Tibial nerve (tissue), 4 donors: ENCODE measurements at regions not wholly inside any gene's neighbourhood (a gene's known extent, or its start where the extent isn't known, plus 50 kb on each side); places are given as distances from the start of the nearest gene placed in this dataset.

Source experiments
- DNase-seq, 2 donors: peaks; one replicate each; pipeline ENCODE4 v3.0.0-alpha.2; 2019; ENCODE audit warnings: low spot score in 2 of 2
- H3K27ac ChIP-seq, 4 donors: fragments of 200-600 bp; sonication (generic) in 3 of 4; one replicate each; pipeline ENCODE4 v1.5.1; 2017 to 2019; ENCODE audit warnings: mild to moderate bottlenecking in 1 of 4
- H3K27me3 ChIP-seq, 2 donors: fragments of 200-600 bp; sonication (generic) in 1 of 2; one replicate each; pipeline versions ENCODE4 v1.5.1 to v1.6.0; 2017 to 2019
- H3K36me3 ChIP-seq, 3 donors: fragments of 200-600 bp; sonication (generic); one replicate each; pipeline ENCODE4 v1.5.1; 2018 to 2019
- H3K4me1 ChIP-seq, 4 donors: fragments of 200-600 bp; sonication (generic) in 3 of 4; one replicate each; pipeline ENCODE4 v1.5.1; 2017 to 2019
- H3K4me3 ChIP-seq, 4 donors: fragments of 200-600 bp; sonication (generic) in 3 of 4; one replicate each; pipeline ENCODE4 v1.5.1; 2017 to 2019; ENCODE audit warnings: mild to moderate bottlenecking in 1 of 4, moderate library complexity in 1 of 4
- H3K9me3 ChIP-seq, 4 donors: fragments of 200-600 bp; sonication (generic) in 3 of 4; one replicate each; pipeline ENCODE4 v1.5.1; 2017 to 2019
- CTCF ChIP-seq, 5 experiments: fragments of 200-600 bp in 3 of 5; fragments of 450-650 bp in 2 of 5; sonication (generic) in 3 of 5; IDR thresholded peaks; one replicate each; pipeline ENCODE4 v1.5.1; 2016 to 2019; ENCODE audit warnings: antibody characterized with exemption in 5 of 5, mild to moderate bottlenecking in 3 of 5, moderate library complexity in 2 of 5
- EP300 ChIP-seq, 2 donors: sonication (generic); formaldehyde crosslinking; IDR thresholded peaks; one replicate each; pipeline ENCODE4 v1.6.1; 2017; ENCODE audit warnings: antibody characterized with exemption in 2 of 2, mild to moderate bottlenecking in 1 of 2
- POLR2A ChIP-seq, 2 donors: fragments of 450-650 bp; IDR thresholded peaks; one replicate each; pipeline ENCODE4 v1.6.1; 2017; ENCODE audit warnings: antibody characterized with exemption in 2 of 2, mild to moderate bottlenecking in 2 of 2, moderate library complexity in 2 of 2
- WGBS, 2 donors: methylation state at CpG; one replicate each; pipeline ENCODE4 v1.1.5; 2018; 5-methylcytosine and 5-hydroxymethylcytosine counted together

GRCh38 chr13:31881495-31881882 lies 142.2 kb downstream of the RXFP2 start:
- TF ChIP-seq EP300 (IDR thresholded peaks at IDR 0.05) (no peak), POLR2A (IDR thresholded peaks at IDR 0.05) (no peak)
- no peak overlapping the region for H3K27ac ChIP-seq
- H3K4me3 ChIP-seq: no peak overlapping the region
- H3K4me1 ChIP-seq: peaks cover 0 to 7% (median 3%) of the 10 kb centered on the region in 4 donors
- H3K36me3 ChIP-seq: no peaks in the 10 kb centered on the region
- H3K9me3 ChIP-seq: no peaks in the 10 kb centered on the region
- no peaks in the 10 kb centered on the region for H3K27me3 ChIP-seq
- WGBS, 2 donors: 94 to 96% methylated on average over 3 of the region's 3 CpGs
- DNase-seq: no peak

DNA sequence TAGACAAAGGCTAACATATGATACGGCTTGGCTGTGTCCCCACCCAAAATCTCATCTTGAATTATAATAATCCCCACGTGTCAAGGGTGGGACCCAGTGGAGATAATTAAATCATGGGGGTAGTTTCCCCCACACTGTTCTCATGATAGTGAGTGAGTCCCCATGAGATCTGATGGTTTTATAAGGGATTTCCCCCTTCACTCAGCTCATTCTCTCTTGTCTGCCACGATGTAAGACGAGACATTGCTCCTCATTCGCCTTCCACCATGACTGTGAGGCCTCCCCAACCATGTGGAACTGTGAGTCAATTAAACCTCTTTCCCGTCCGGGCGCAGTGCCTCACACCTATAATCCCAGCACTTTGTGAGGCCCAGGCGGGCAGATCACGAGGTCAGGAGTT lies 143.5 kb downstream of the RXFP2 start:
- Histone ChIP-seq H3K27me3 (no peaks in the 10 kb centered on the region), H3K27ac (no peak overlapping the region), H3K4me1 (peaks cover 0 to 14% (median 3%) of the 10 kb centered on the region in 4 donors), H3K9me3 (no peaks in the 10 kb centered on the region), H3K4me3 (no peak overlapping the region), H3K36me3 (no peaks in the 10 kb centered on the region)
- TF ChIP-seq EP300 (IDR thresholded peaks at IDR 0.05) (no peak), CTCF (IDR thresholded peaks at IDR 0.05) (no peak), POLR2A (IDR thresholded peaks at IDR 0.05) (no peak)
- no peak for DNase-seq
- WGBS, 2 donors: 81 to 84% methylated on average over 10 of the region's 10 CpGs

DNA sequence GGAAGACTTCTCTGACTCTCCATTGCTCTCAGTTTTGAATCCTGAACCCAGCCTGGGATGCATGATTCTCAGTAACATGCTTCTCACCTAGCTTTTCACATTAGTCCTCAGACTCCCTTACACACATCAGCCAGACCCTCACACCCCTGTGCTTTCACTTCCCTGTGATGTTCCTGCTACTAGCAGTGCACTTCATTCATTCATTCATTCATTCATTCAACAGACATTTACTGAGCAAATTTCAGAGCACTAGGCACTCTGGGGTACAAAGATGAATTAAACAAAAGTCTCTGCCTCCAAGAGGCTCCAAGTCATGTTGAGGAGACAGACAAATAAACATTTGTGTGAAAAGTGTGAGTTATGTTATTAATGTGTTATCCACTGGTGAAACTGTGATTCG lies 145.2 kb downstream of the RXFP2 start:
- 92 to 100% methylated on average over 1 of the region's 1 CpG for WGBS, 2 donors
- TF ChIP-seq EP300 (IDR thresholded peaks at IDR 0.05) (no peak), POLR2A (IDR thresholded peaks at IDR 0.05) (no peak), CTCF (IDR thresholded peaks at IDR 0.05) (no peak)
- no peak overlapping the region for H3K27ac ChIP-seq
- no peak for DNase-seq
- H3K36me3 ChIP-seq: no peaks in the 10 kb centered on the region
- no peak overlapping the region for H3K4me3 ChIP-seq
- H3K9me3 ChIP-seq: no peaks in the 10 kb centered on the region
- H3K27me3 ChIP-seq: no peaks in the 10 kb centered on the region
- peaks cover 0 to 17% (median 3%) of the 10 kb centered on the region in 4 donors for H3K4me1 ChIP-seq

DNA sequence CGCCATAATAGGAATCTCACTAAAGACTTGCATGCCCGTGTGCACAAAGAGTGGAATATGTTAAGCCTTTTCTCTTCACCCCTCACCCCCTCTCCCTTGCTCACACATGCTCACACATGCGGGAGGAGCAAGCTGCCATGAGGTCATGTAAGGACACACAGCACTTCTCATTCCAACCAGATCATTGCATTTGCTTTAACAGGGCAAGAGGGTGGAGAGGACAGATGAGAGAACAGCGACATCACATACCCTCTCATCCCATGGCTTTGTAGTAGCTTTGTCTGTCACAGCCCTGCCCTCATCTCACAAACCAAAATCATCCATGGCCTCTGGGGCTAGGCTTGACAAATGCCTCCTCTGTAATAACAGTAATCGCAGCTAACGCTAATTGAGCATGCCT lies 145.6 kb upstream of the FRY start:
- no peak overlapping the region for H3K27ac ChIP-seq

GRCh38 chr13:31887286-31887685 lies 144.3 kb upstream of the FRY start:
- peaks cover 0 to 17% (median 3%) of the 10 kb centered on the region in 4 donors for H3K4me1 ChIP-seq
- no peak overlapping the region for H3K4me3 ChIP-seq
- DNase-seq: no peak
- H3K36me3 ChIP-seq: no peaks in the 10 kb centered on the region
- no peaks in the 10 kb centered on the region for H3K9me3 ChIP-seq
- no peaks in the 10 kb centered on the region for H3K27me3 ChIP-seq
- TF ChIP-seq EP300 (IDR thresholded peaks at IDR 0.05) (no peak), CTCF (IDR thresholded peaks at IDR 0.05) (no peak), POLR2A (IDR thresholded peaks at IDR 0.05) (no peak)
- no peak overlapping the region for H3K27ac ChIP-seq
- WGBS, 2 donors: 42 to 43% methylated on average over 2 of the region's 2 CpGs

More for the DNA sequence above, 145.6 kb upstream of the FRY start:
- H3K27me3 ChIP-seq: no peaks in the 10 kb centered on the region
- no peak for TF ChIP-seq POLR2A (IDR thresholded peaks at IDR 0.05)
- H3K36me3 ChIP-seq: no peaks in the 10 kb centered on the region
- H3K4me1 ChIP-seq: peaks cover 0 to 17% (median 3%) of the 10 kb centered on the region in 4 donors
- 53 to 57% methylated on average over 6 of the region's 6 CpGs for WGBS, 2 donors
- H3K4me3 ChIP-seq: no peak overlapping the region
- no peak for DNase-seq
- H3K9me3 ChIP-seq: no peaks in the 10 kb centered on the region

GRCh38 chr13:31890946-31891345 lies 140.6 kb upstream of the FRY start:
- no peaks in the 10 kb centered on the region for H3K27me3 ChIP-seq
- TF ChIP-seq POLR2A (IDR thresholded peaks at IDR 0.05): no peak
- no peak for TF ChIP-seq EP300 (IDR thresholded peaks at IDR 0.05)
- no peak for TF ChIP-seq CTCF (IDR thresholded peaks at IDR 0.05)
- WGBS, 2 donors: 67 to 73% methylated on average over 5 of the region's 5 CpGs
- peaks cover 0 to 23% (median 1%) of the 10 kb centered on the region in 4 donors for H3K4me1 ChIP-seq
- H3K9me3 ChIP-seq: no peaks in the 10 kb centered on the region
- no peak for DNase-seq
- H3K4me3 ChIP-seq: no peak overlapping the region
- no peak overlapping the region for H3K27ac ChIP-seq
- no peaks in the 10 kb centered on the region for H3K36me3 ChIP-seq
